Endodermal cell (in vitro differentiated cells): ENCODE measurements at regions not wholly inside any gene's neighbourhood (a gene's known extent, or its start where the extent isn't known, plus 50 kb on each side); places are given as distances from the start of the nearest gene placed in this dataset.

Experiments
- DNase-seq: peaks from one replicate; pipeline ENCODE4 v3.0.0-alpha.2; 2017
- H3K27ac ChIP-seq: 2 replicates; pipeline ENCODE4 v1.5.1; 2013; ENCODE audit warnings: mild to moderate bottlenecking, low read depth, low read length, moderate library complexity
- H3K27me3 ChIP-seq: 2 replicates; pipeline ENCODE4 v1.6.1; 2013; ENCODE audit warnings: mild to moderate bottlenecking, low read length, moderate library complexity; ENCODE audit not compliant: insufficient read depth, control insufficient read depth, poor library complexity, severe bottlenecking
- H3K36me3 ChIP-seq: 2 replicates; pipeline ENCODE4 v1.7.0; 2013; ENCODE audit warnings: mild to moderate bottlenecking, low read length, moderate library complexity; ENCODE audit not compliant: control insufficient read depth, insufficient read depth
- H3K4me1 ChIP-seq: one replicate; pipeline ENCODE4 v1.7.0; 2013; ENCODE audit warnings: low read length; ENCODE audit not compliant: control insufficient read depth, insufficient read depth
- H3K4me3 ChIP-seq: 2 replicates; pipeline ENCODE4 v1.5.1; 2013; ENCODE audit warnings: mild to moderate bottlenecking, low read length, moderate library complexity
- H3K9ac ChIP-seq: 2 replicates; pipeline ENCODE4 v1.6.1; 2013; ENCODE audit warnings: mild to moderate bottlenecking, low read length, moderate library complexity; ENCODE audit not compliant: poor library complexity, severe bottlenecking; ENCODE audit errors: extremely low read depth
- H3K9me3 ChIP-seq: 2 replicates; pipeline ENCODE4 v1.6.1; 2013; ENCODE audit warnings: mild to moderate bottlenecking, low read length, moderate library complexity; ENCODE audit not compliant: control insufficient read depth
- H3K27ac Mint-ChIP-seq: 2 replicates; pipeline ENCODE4 v1.8.0; 2020; ENCODE audit warnings: mixed read lengths
- H3K27me3 Mint-ChIP-seq: 2 replicates; pipeline ENCODE4 v1.8.0; 2021; ENCODE audit warnings: mild to moderate bottlenecking, mixed read lengths; ENCODE audit not compliant: insufficient read depth
- H3K36me3 Mint-ChIP-seq: 2 replicates; pipeline ENCODE4 v1.8.0; 2020; ENCODE audit warnings: low read depth, mixed read lengths
- H3K4me1 Mint-ChIP-seq: 2 replicates; pipeline ENCODE4 v1.8.0; 2020; ENCODE audit warnings: mixed read lengths
- H3K4me3 Mint-ChIP-seq: 2 replicates; pipeline ENCODE4 v1.8.0; 2020; ENCODE audit warnings: mild to moderate bottlenecking, moderate library complexity, mixed read lengths
- H3K9me3 Mint-ChIP-seq: 2 replicates; pipeline ENCODE4 v1.8.0; 2020; ENCODE audit warnings: mild to moderate bottlenecking, mixed read lengths
- WGBS, 2 experiments: methylation state at CpG; one replicate each; pipeline versions ENCODE4 v1.1.5 to v1.1.7; 2013; ENCODE audit warnings: missing lambda C conversion rate in 2 of 2, mixed read lengths in 1 of 2; ENCODE audit not compliant: insufficient coverage in 1 of 2, insufficient read length in 1 of 2; 5-methylcytosine and 5-hydroxymethylcytosine counted together
- TF ChIP-seq, protein P1 (sequence below): fragments of 200-600 bp; sonication (generic); conservative IDR thresholded peaks from 2 replicates; pipeline ENCODE4 v1.5.0; 2021; ENCODE audit warnings: antibody characterized with exemption, mild to moderate bottlenecking

DNA sequence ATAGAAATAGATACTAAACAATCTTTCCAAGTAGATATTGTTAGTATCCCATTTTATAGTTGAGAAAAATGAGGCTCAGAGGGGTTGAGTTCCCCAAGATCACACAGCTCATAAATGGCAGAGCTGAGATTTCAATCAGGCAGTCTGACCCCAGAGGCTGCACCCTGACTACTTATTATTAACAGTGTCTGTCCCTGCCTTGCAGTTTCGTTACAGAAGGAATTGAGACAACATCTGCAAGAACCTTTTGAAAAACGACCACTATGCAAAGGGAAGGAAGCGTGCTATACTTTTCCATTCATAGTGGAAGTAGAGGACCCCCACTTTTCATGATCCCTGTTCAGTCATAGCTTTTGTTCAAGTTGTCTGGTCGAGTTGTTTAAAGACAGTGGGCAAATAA lies 53.2 kb upstream of the SEC11C start:
- H3K9me3 Mint-ChIP-seq: no peaks in the 10 kb centered on the region
- no peaks in the 10 kb centered on the region for H3K4me1 Mint-ChIP-seq
- H3K9me3 ChIP-seq: no peaks in the 10 kb centered on the region
- no peaks in the 10 kb centered on the region for H3K36me3 Mint-ChIP-seq
- no peak overlapping the region for H3K27ac Mint-ChIP-seq
- H3K9ac ChIP-seq: no peak overlapping the region
- 81 to 89% methylated on average over 4 of the region's 4 CpGs for WGBS, 2 experiments
- H3K27ac ChIP-seq: no peak overlapping the region
- peaks cover 27% of the 10 kb centered on the region for H3K27me3 ChIP-seq
- peaks cover 13% of the 10 kb centered on the region for H3K27me3 Mint-ChIP-seq
- no peak overlapping the region for H3K4me3 Mint-ChIP-seq
- no peaks in the 10 kb centered on the region for H3K36me3 ChIP-seq
- TF ChIP-seq, protein P1, sequence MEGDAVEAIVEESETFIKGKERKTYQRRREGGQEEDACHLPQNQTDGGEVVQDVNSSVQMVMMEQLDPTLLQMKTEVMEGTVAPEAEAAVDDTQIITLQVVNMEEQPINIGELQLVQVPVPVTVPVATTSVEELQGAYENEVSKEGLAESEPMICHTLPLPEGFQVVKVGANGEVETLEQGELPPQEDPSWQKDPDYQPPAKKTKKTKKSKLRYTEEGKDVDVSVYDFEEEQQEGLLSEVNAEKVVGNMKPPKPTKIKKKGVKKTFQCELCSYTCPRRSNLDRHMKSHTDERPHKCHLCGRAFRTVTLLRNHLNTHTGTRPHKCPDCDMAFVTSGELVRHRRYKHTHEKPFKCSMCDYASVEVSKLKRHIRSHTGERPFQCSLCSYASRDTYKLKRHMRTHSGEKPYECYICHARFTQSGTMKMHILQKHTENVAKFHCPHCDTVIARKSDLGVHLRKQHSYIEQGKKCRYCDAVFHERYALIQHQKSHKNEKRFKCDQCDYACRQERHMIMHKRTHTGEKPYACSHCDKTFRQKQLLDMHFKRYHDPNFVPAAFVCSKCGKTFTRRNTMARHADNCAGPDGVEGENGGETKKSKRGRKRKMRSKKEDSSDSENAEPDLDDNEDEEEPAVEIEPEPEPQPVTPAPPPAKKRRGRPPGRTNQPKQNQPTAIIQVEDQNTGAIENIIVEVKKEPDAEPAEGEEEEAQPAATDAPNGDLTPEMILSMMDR: no peak
- DNase-seq: no peak
- H3K4me3 ChIP-seq: no peak overlapping the region
- H3K4me1 ChIP-seq: no peaks in the 10 kb centered on the region

DNA sequence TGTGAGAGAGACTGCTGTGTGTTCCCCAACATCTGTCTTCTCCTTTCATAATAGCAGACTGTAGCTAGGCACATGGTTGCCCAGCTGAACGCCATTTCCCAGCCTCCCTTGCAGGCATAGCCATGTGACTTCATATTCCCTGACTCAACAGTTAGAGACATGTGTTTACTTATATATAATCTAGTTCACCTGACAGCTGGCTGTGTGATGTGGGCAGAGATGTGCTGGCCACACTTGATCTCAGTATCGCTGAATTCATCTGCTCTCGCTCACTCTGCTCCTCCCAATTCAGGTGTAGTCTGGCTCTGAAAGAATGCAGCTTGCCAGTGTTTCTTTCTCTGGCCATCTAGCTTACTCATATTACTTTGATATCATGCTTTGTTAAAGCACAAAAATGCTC lies 52.3 kb upstream of the SEC11C start:
- Histone ChIP-seq H3K4me3 (no peak overlapping the region), H3K27ac (no peak overlapping the region), H3K27me3 (peaks cover 27% of the 10 kb centered on the region), H3K4me1 (no peaks in the 10 kb centered on the region), H3K9ac (no peak overlapping the region), H3K36me3 (no peaks in the 10 kb centered on the region), H3K9me3 (no peaks in the 10 kb centered on the region)
- TF ChIP-seq, protein P1: no peak
- no peak overlapping the region for H3K4me3 Mint-ChIP-seq
- no peak for DNase-seq
- no peaks in the 10 kb centered on the region for H3K9me3 Mint-ChIP-seq
- 89 to 98% methylated on average over 2 to 3 of the region's 3 CpGs for WGBS, 2 experiments
- H3K27me3 Mint-ChIP-seq: peaks cover 12% of the 10 kb centered on the region
- no peak overlapping the region for H3K27ac Mint-ChIP-seq
- H3K4me1 Mint-ChIP-seq: no peaks in the 10 kb centered on the region
- no peaks in the 10 kb centered on the region for H3K36me3 Mint-ChIP-seq
